ENCODE measurements at regions not wholly inside any gene's neighbourhood (a gene's known extent, or its start where the extent isn't known, plus 50 kb on each side); places are given as distances from the start of the nearest gene placed in this dataset.

- no peaks in the 10 kb centered on the region for H3K79me2 ChIP-seq (ENCODE audit: insufficient read depth, low read length)
- no peaks in the 10 kb centered on the region for H3K27me3 ChIP-seq (ENCODE audit: insufficient read depth, low read length)
- H3K4me2 ChIP-seq (ENCODE audit: insufficient read depth, low read length) = no peak overlapping the region
- H2AFZ ChIP-seq (ENCODE audit: low read length) = no peak overlapping the region
- no peaks in the 10 kb centered on the region for H3K36me3 ChIP-seq (ENCODE audit: insufficient read depth, low read length)
- no peak overlapping the region for H3K4me3 ChIP-seq (ENCODE audit: insufficient read depth, low read length)
- TF ChIP-seq, protein P1, sequence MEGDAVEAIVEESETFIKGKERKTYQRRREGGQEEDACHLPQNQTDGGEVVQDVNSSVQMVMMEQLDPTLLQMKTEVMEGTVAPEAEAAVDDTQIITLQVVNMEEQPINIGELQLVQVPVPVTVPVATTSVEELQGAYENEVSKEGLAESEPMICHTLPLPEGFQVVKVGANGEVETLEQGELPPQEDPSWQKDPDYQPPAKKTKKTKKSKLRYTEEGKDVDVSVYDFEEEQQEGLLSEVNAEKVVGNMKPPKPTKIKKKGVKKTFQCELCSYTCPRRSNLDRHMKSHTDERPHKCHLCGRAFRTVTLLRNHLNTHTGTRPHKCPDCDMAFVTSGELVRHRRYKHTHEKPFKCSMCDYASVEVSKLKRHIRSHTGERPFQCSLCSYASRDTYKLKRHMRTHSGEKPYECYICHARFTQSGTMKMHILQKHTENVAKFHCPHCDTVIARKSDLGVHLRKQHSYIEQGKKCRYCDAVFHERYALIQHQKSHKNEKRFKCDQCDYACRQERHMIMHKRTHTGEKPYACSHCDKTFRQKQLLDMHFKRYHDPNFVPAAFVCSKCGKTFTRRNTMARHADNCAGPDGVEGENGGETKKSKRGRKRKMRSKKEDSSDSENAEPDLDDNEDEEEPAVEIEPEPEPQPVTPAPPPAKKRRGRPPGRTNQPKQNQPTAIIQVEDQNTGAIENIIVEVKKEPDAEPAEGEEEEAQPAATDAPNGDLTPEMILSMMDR (IDR thresholded peaks at IDR 0.05; ENCODE audit: extremely low read depth, low read depth, low read length) = no peak
- H4K20me1 ChIP-seq (ENCODE audit: insufficient read depth, low read length) = no peaks in the 10 kb centered on the region
- no peak for DNase-seq (ENCODE audit: insufficient read length, low spot score, missing footprints)
- no peak overlapping the region for H3K27ac ChIP-seq (ENCODE audit: low read depth, low read length)
- no peaks in the 10 kb centered on the region for H3K9me3 ChIP-seq (ENCODE audit: low read depth, low read length)
- H3K4me1 ChIP-seq (ENCODE audit: insufficient read depth, low read length) = no peaks in the 10 kb centered on the region
These were observed 287.8 kb upstream of the TMEM161B start for GRCh38 chr5:88556406-88556805.

GRCh38 chr5:88555674-88556073 is 287.0 kb upstream of the TMEM161B start:
- no peak for DNase-seq (ENCODE audit: insufficient read length, low spot score, missing footprints)
- TF ChIP-seq, protein P1 (IDR thresholded peaks at IDR 0.05; ENCODE audit: extremely low read depth, low read depth, low read length) = no peak
- Histone ChIP-seq H3K9me3 (ENCODE audit: low read depth, low read length) (no peaks in the 10 kb centered on the region), H3K4me2 (ENCODE audit: insufficient read depth, low read length) (no peak overlapping the region), H3K27ac (ENCODE audit: low read depth, low read length) (no peak overlapping the region), H2AFZ (ENCODE audit: low read length) (no peak overlapping the region), H4K20me1 (ENCODE audit: insufficient read depth, low read length) (no peaks in the 10 kb centered on the region), H3K4me3 (ENCODE audit: insufficient read depth, low read length) (no peak overlapping the region), H3K27me3 (ENCODE audit: insufficient read depth, low read length) (no peaks in the 10 kb centered on the region), H3K79me2 (ENCODE audit: insufficient read depth, low read length) (no peaks in the 10 kb centered on the region), H3K4me1 (ENCODE audit: insufficient read depth, low read length) (no peaks in the 10 kb centered on the region), H3K36me3 (ENCODE audit: insufficient read depth, low read length) (no peaks in the 10 kb centered on the region)

GRCh38 chr5:88553986-88554385 is 285.3 kb upstream of the TMEM161B start:
- Histone ChIP-seq H2AFZ (ENCODE audit: low read length) (no peak overlapping the region), H3K79me2 (ENCODE audit: insufficient read depth, low read length) (no peaks in the 10 kb centered on the region), H3K36me3 (ENCODE audit: insufficient read depth, low read length) (no peaks in the 10 kb centered on the region), H3K4me1 (ENCODE audit: insufficient read depth, low read length) (no peaks in the 10 kb centered on the region), H3K27me3 (ENCODE audit: insufficient read depth, low read length) (no peaks in the 10 kb centered on the region), H3K4me2 (ENCODE audit: insufficient read depth, low read length) (no peak overlapping the region), H3K27ac (ENCODE audit: low read depth, low read length) (no peak overlapping the region), H3K4me3 (ENCODE audit: insufficient read depth, low read length) (no peak overlapping the region), H3K9me3 (ENCODE audit: low read depth, low read length) (no peaks in the 10 kb centered on the region), H4K20me1 (ENCODE audit: insufficient read depth, low read length) (no peaks in the 10 kb centered on the region)
- DNase-seq (ENCODE audit: insufficient read length, low spot score, missing footprints) = no peak
- TF ChIP-seq, protein P1 (IDR thresholded peaks at IDR 0.05; ENCODE audit: extremely low read depth, low read depth, low read length) = no peak

DNA sequence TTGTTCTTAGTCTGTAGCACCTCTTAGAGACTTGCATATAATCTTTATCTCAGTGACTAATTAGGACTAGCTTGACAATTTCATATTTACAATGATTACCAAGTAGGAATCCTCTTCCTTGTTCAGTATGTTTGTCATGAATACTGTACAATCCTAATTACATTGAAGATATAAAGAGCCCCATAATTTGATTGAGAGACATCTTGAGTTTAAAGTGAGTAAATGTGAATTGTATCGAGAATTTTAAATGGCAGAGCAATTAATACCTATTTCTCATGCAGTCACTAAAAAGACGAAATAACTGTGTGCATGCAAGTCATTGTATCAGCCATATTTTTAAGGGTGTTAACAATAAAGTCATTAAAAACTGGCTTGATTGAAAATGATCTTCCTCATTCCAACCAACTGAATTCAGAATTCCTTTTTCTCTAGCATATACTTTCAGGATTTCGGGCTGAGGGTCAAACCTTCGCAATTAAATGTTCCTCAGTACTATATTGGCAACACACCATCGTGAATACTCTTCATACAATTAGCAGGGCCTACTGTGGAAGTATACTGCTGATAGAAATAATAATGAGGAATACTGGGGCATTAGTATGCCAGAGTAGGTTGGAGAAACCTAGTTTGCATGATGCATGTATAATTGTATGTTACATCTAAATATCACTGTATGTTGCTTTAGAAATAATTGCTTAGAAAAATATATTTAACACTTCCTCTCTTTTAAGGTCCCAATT is 284.7 kb upstream of the TMEM161B start:
- Histone ChIP-seq H3K9me3 (ENCODE audit: low read depth, low read length) (no peaks in the 10 kb centered on the region), H3K36me3 (ENCODE audit: insufficient read depth, low read length) (no peaks in the 10 kb centered on the region), H3K4me2 (ENCODE audit: insufficient read depth, low read length) (no peak overlapping the region), H3K4me1 (ENCODE audit: insufficient read depth, low read length) (no peaks in the 10 kb centered on the region), H3K27ac (ENCODE audit: low read depth, low read length) (no peak overlapping the region), H3K79me2 (ENCODE audit: insufficient read depth, low read length) (no peaks in the 10 kb centered on the region), H3K27me3 (ENCODE audit: insufficient read depth, low read length) (no peaks in the 10 kb centered on the region), H3K4me3 (ENCODE audit: insufficient read depth, low read length) (no peak overlapping the region), H2AFZ (ENCODE audit: low read length) (no peak overlapping the region), H4K20me1 (ENCODE audit: insufficient read depth, low read length) (no peaks in the 10 kb centered on the region)
- TF ChIP-seq, protein P1 (IDR thresholded peaks at IDR 0.05; ENCODE audit: extremely low read depth, low read depth, low read length) = no peak
- no peak for DNase-seq (ENCODE audit: insufficient read length, low spot score, missing footprints)

All from osteoblast (primary cell).